Epithelial cell of proximal tubule (primary cell): ENCODE measurements at regions not wholly inside any gene's neighbourhood (a gene's known extent, or its start where the extent isn't known, plus 50 kb on each side); places are given as distances from the start of the nearest gene placed in this dataset.
"Not testable (repeated sequence)": the region's sequence is repeated elsewhere in the genome, so short reads cannot be mapped to it uniquely, and the experiment has no call there.

Experiments
- DNase-seq: peaks from one replicate; pipeline ENCODE4 v3.0.0-alpha.2; 2011; ENCODE audit warnings: low read depth
- H3K4me3 ChIP-seq: 2 replicates; pipeline ENCODE4 v1.5.1; 2011; ENCODE audit warnings: low read depth, mild to moderate bottlenecking, low read length
- TF ChIP-seq, protein P1 (sequence below): conservative IDR thresholded peaks from 2 replicates; pipeline ENCODE4 v1.5.1; 2012; ENCODE audit warnings: low read depth, mild to moderate bottlenecking, low read length

GRCh38 chr5:16383544-16384052, 82.0 kb downstream of the ZNF622 start:
- no peak overlapping the region for H3K4me3 ChIP-seq
- TF ChIP-seq, protein P1, sequence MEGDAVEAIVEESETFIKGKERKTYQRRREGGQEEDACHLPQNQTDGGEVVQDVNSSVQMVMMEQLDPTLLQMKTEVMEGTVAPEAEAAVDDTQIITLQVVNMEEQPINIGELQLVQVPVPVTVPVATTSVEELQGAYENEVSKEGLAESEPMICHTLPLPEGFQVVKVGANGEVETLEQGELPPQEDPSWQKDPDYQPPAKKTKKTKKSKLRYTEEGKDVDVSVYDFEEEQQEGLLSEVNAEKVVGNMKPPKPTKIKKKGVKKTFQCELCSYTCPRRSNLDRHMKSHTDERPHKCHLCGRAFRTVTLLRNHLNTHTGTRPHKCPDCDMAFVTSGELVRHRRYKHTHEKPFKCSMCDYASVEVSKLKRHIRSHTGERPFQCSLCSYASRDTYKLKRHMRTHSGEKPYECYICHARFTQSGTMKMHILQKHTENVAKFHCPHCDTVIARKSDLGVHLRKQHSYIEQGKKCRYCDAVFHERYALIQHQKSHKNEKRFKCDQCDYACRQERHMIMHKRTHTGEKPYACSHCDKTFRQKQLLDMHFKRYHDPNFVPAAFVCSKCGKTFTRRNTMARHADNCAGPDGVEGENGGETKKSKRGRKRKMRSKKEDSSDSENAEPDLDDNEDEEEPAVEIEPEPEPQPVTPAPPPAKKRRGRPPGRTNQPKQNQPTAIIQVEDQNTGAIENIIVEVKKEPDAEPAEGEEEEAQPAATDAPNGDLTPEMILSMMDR = no peak
- no peak for DNase-seq

DNA sequence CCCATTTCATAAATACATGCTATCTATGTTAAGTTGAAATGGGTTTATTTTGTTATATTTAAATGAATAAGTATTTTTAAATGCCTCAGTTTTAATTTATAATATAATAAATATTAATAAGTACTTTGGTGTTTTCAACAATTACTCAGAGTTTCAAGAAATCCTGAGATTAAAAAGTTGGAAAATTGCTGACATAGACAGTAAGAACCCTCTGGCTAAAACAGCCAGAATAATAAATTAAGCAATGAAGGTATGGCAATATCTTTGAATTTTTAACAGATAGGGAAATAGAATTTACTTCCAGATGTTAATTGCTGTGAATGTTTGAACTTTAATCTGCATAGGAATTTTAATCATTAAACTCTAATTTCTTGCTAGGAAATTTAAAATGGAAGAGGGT, 83.6 kb downstream of the ZNF622 start:
- H3K4me3 ChIP-seq = no peak overlapping the region
- TF ChIP-seq, protein P1 = no peak
- no peak for DNase-seq

GRCh38 chr5:16378762-16379161, 86.8 kb downstream of the ZNF622 start:
- H3K4me3 ChIP-seq = no peak overlapping the region
- DNase-seq = no peak
- TF ChIP-seq, protein P1 = no peak

GRCh38 chr5:16372493-16372892, 93.1 kb downstream of the ZNF622 start:
- no peak for DNase-seq
- TF ChIP-seq, protein P1 = no peak
- H3K4me3 ChIP-seq = no peak overlapping the region

GRCh38 chr5:16366491-16366890, 99.1 kb downstream of the ZNF622 start:
- no peak overlapping the region for H3K4me3 ChIP-seq
- TF ChIP-seq, protein P1 = no peak
- DNase-seq = no peak

DNA sequence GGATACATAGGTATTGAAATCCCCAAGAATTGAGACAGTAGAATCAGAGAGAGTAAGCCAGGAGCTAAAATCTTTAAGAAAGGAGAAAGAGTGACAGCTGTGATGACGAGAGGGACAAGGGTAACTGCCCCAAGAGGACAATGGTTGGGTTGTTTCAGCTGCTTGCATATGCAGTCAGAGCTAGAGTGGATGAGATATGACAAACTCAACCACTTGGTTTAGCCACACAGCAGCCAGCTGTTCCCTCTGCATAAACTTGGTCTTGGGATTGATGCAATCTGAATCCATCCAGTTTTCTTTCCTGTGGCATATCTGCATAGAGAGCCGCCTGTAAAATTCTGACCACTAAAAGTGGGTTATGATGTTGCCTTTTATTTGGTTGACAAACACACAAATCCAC, 100.7 kb downstream of the ZNF622 start:
- DNase-seq = no peak
- no peak overlapping the region for H3K4me3 ChIP-seq
- TF ChIP-seq, protein P1 = no peak

DNA sequence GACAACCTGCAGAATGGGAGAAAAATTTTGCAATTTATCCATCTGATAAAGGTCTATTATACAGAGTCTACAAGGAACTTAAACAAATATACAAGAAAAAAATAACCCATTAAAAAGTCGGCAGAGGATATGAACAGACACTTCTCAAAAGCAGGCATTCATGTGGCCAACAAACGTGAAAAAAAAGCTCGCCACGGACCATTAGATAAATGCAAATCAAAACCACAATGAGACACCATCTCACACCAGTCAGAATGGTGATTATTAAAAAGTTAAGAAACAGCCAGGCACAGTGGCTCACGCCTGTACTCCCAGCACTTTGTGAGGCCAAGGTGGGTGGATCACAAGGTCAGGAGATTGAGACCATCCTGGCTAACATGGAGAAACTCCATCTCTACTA, 112.2 kb downstream of the ZNF622 start:
- DNase-seq, H3K4me3 ChIP-seq: not testable (repeated sequence)
